Stimulated activated CD4-positive, alpha-beta T cell treated with anti-CD3 and anti-CD28 coated beads, Interleukin-4, amount 100 ng/mL, for 48 hours (primary cell): ENCODE measurements at regions not wholly inside any gene's neighbourhood (a gene's known extent, or its start where the extent isn't known, plus 50 kb on each side); places are given as distances from the start of the nearest gene placed in this dataset.
"Not testable (repeated sequence)": the region's sequence is repeated elsewhere in the genome, so short reads cannot be mapped to it uniquely, and the experiment has no call there.

Experiments
- DNase-seq, 2 donors: peaks; one replicate each; pipeline ENCODE4 v3.0.0-alpha.2; 2020; ENCODE audit warnings: low read depth in 2 of 2

- no peak for DNase-seq
Observed at GRCh38 chr16:17748044-17748719, 277.4 kb upstream of the XYLT1 start.

GRCh38 chr16:17747081-17747756 is 276.5 kb upstream of the XYLT1 start:
- no peak for DNase-seq

- DNase-seq: no peak
Observed at GRCh38 chr16:17744921-17745572, 274.3 kb upstream of the XYLT1 start.

- no peak for DNase-seq
Observed at GRCh38 chr16:17743578-17743977, 272.8 kb upstream of the XYLT1 start.

GRCh38 chr16:17743158-17743557 is 272.4 kb upstream of the XYLT1 start:
- no peak for DNase-seq

GRCh38 chr16:17735099-17735498 is 264.3 kb upstream of the XYLT1 start:
- DNase-seq: not testable (repeated sequence)

GRCh38 chr16:17729820-17730219 is 259.1 kb upstream of the XYLT1 start:
- DNase-seq: no peak

- DNase-seq: no peak
Observed at GRCh38 chr16:17728196-17728595, 257.4 kb upstream of the XYLT1 start.

- DNase-seq: no peak
Observed at GRCh38 chr16:17724242-17724898, 253.6 kb upstream of the XYLT1 start.

- DNase-seq: no peak
Observed at GRCh38 chr16:17723531-17724134, 252.9 kb upstream of the XYLT1 start.

GRCh38 chr16:17718495-17718894 is 247.7 kb upstream of the XYLT1 start:
- no peak for DNase-seq

GRCh38 chr16:17705847-17706246 is 235.1 kb upstream of the XYLT1 start:
- no peak for DNase-seq

- DNase-seq: no peak
Observed at GRCh38 chr16:17696616-17697015, 225.9 kb upstream of the XYLT1 start.

- no peak for DNase-seq
Observed at GRCh38 chr16:17692484-17692883, 221.7 kb upstream of the XYLT1 start.

- no peak for DNase-seq
Observed at GRCh38 chr16:17691899-17692176, 221.1 kb upstream of the XYLT1 start.

- DNase-seq: no peak
Observed at GRCh38 chr16:17691106-17691898, 220.5 kb upstream of the XYLT1 start.

GRCh38 chr16:17685447-17685846 is 214.7 kb upstream of the XYLT1 start:
- DNase-seq: no peak

- no peak for DNase-seq
Observed at GRCh38 chr16:17683281-17683680, 212.5 kb upstream of the XYLT1 start.

- no peak for DNase-seq
Observed at GRCh38 chr16:17676171-17676570, 205.4 kb upstream of the XYLT1 start.

- DNase-seq: no peak
Observed at GRCh38 chr16:17668386-17668785, 197.6 kb upstream of the XYLT1 start.

- DNase-seq: no peak
Observed at GRCh38 chr16:17666293-17666692, 195.5 kb upstream of the XYLT1 start.

GRCh38 chr16:17658881-17659280 is 188.1 kb upstream of the XYLT1 start:
- no peak for DNase-seq
